ENCODE measurements at regions not wholly inside any gene's neighbourhood (a gene's known extent, or its start where the extent isn't known, plus 50 kb on each side); places are given as distances from the start of the nearest gene placed in this dataset.

DNA sequence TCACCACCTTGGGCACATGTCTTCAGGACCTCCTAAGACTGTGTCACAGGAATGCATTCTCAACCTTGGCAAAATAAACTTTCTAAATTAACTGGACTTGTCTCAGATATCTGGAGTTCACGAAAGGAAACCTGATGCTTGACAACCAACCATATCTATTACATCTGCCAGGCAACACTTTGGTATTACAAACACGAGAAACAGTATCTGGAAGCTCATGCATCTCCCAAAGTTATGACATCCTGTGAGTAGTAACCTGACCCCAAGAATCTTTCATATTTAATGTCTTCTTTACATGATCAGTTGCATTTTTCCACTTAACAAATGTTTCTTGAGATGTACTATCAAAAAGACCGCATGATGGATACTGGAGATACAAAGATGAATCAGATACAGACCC is 465.3 kb upstream of the AGTR1 start:
- Mint-ChIP-seq H3K36me3 (ENCODE audit: low read depth) (no peaks in the 10 kb centered on the region), H3K4me1 (peaks cover 7% of the 10 kb centered on the region), H3K27ac (ENCODE audit: unreplicated experiment) (no peak overlapping the region), H3K27me3 (ENCODE audit: low read depth) (no peaks in the 10 kb centered on the region), H3K9me3 (peaks cover 2% of the 10 kb centered on the region), H3K4me3 (no peak overlapping the region)
- no peak for DNase-seq (ENCODE audit: low read depth, low spot score)
- no peak for TF ChIP-seq CTCF (conservative IDR thresholded peaks at IDR 0.05)

DNA sequence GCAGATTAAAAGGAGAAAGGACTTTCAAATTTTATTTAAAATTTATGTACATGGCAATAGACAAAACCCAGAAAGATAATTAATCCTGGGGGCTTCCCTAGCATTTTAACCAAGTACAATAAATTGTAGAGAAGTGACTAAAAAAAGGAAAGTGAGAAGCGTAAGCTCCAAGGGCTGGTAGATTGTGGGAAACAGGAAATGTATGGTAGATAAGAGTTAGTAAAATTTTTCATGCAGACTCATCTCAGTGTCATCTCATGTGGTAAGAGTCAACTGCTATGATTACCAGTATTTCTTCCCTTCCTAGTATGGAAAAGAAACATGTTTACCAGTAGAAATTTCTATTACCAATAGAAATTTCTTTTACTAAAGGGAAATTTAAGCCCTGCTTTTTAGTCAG is 464.3 kb upstream of the AGTR1 start:
- no peak for DNase-seq (ENCODE audit: low read depth, low spot score)
- Mint-ChIP-seq H3K4me1 (peaks cover 7% of the 10 kb centered on the region), H3K4me3 (no peak overlapping the region), H3K27ac (ENCODE audit: unreplicated experiment) (no peak overlapping the region), H3K27me3 (ENCODE audit: low read depth) (no peaks in the 10 kb centered on the region), H3K36me3 (ENCODE audit: low read depth) (no peaks in the 10 kb centered on the region), H3K9me3 (peaks cover 2% of the 10 kb centered on the region)
- TF ChIP-seq CTCF (conservative IDR thresholded peaks at IDR 0.05), result no peak

DNA sequence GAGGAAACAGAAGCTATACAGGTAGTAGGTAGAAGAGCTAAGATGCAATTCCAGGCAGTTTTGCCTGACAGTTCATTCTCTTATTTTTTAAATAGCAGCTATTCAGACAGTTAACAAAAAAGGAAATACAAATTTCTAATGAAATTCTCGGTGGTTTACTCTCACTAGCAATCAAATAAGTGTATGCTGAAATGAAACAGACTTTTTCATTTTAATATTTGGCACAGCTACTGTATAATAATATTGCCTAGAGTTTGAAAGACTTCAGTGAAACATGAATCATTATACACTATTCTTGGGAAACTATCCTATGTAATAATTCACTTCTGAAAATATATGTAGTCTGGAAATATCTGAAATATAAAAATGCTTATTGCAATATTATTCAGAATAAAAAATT is 463.2 kb upstream of the AGTR1 start:
- Mint-ChIP-seq H3K36me3 (ENCODE audit: low read depth) (no peaks in the 10 kb centered on the region), H3K4me1 (no peaks in the 10 kb centered on the region), H3K27me3 (ENCODE audit: low read depth) (no peaks in the 10 kb centered on the region), H3K4me3 (no peak overlapping the region), H3K27ac (ENCODE audit: unreplicated experiment) (no peak overlapping the region), H3K9me3 (peaks cover 2% of the 10 kb centered on the region)
- DNase-seq (ENCODE audit: low read depth, low spot score), result no peak
- no peak for TF ChIP-seq CTCF (conservative IDR thresholded peaks at IDR 0.05)

GRCh38 chr3:148235566-148235965 is 462.1 kb upstream of the AGTR1 start:
- Mint-ChIP-seq H3K4me3 (no peak overlapping the region), H3K9me3 (peaks cover 2% of the 10 kb centered on the region), H3K36me3 (ENCODE audit: low read depth) (no peaks in the 10 kb centered on the region), H3K4me1 (no peaks in the 10 kb centered on the region), H3K27ac (ENCODE audit: unreplicated experiment) (no peak overlapping the region), H3K27me3 (ENCODE audit: low read depth) (no peaks in the 10 kb centered on the region)
- DNase-seq (ENCODE audit: low read depth, low spot score), result no peak
- TF ChIP-seq CTCF (conservative IDR thresholded peaks at IDR 0.05), result no peak

DNA sequence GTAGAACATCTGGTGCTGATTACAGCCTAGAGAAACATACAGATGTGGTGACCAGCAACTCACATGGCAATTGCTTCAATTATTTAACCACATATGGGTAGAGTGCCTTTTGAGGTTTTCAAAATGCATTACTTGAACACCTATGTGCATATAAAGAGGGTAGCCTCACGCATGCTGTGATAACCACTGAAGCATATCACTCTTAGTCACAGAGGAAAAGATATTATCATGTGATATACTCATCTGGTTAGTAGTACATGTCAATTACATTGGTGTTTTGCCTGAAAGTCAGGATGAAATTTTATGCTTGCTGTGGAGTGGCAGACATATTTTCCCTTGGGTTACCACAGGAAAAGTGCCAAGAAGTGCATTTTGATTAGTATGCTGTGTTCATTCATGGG is 459.3 kb upstream of the AGTR1 start:
- TF ChIP-seq CTCF (conservative IDR thresholded peaks at IDR 0.05), result no peak
- no peak for DNase-seq (ENCODE audit: low read depth, low spot score)
- no peak overlapping the region for H3K4me3 Mint-ChIP-seq
- H3K27ac Mint-ChIP-seq (ENCODE audit: unreplicated experiment), result no peak overlapping the region
- no peaks in the 10 kb centered on the region for H3K9me3 Mint-ChIP-seq
- no peaks in the 10 kb centered on the region for H3K27me3 Mint-ChIP-seq (ENCODE audit: low read depth)
- H3K4me1 Mint-ChIP-seq, result no peaks in the 10 kb centered on the region
- no peaks in the 10 kb centered on the region for H3K36me3 Mint-ChIP-seq (ENCODE audit: low read depth)

GRCh38 chr3:148240351-148240750 is 457.4 kb upstream of the AGTR1 start:
- no peaks in the 10 kb centered on the region for H3K27me3 Mint-ChIP-seq (ENCODE audit: low read depth)
- no peak overlapping the region for H3K4me3 Mint-ChIP-seq
- no peaks in the 10 kb centered on the region for H3K4me1 Mint-ChIP-seq
- no peaks in the 10 kb centered on the region for H3K36me3 Mint-ChIP-seq (ENCODE audit: low read depth)
- no peak overlapping the region for H3K27ac Mint-ChIP-seq (ENCODE audit: unreplicated experiment)
- no peak for DNase-seq (ENCODE audit: low read depth, low spot score)
- TF ChIP-seq CTCF (conservative IDR thresholded peaks at IDR 0.05), result no peak
- no peaks in the 10 kb centered on the region for H3K9me3 Mint-ChIP-seq

All from neural crest cell (in vitro differentiated cells).